OCI-LY7 (cell line): ENCODE measurements at regions not wholly inside any gene's neighbourhood (a gene's known extent, or its start where the extent isn't known, plus 50 kb on each side); places are given as distances from the start of the nearest gene placed in this dataset.

Experiments
- EZH2phosphoT487 ChIP-seq: fragments of 200-600 bp; sonication (generic); IDR thresholded peaks from 2 replicates; pipeline ENCODE4 v1.6.1; 2018; ENCODE audit warnings: low read depth, borderline replicate concordance, mild to moderate bottlenecking, mixed run types, antibody characterized with exemption, low read length, moderate library complexity, mixed read lengths
- TF ChIP-seq, protein P1 (sequence below): fragments of 200-600 bp; sonication (generic); conservative IDR thresholded peaks from 2 replicates; pipeline ENCODE4 v1.5.1; 2014; ENCODE audit warnings: mild to moderate bottlenecking, antibody characterized with exemption, low read length, moderate library complexity, mixed read lengths

- TF ChIP-seq, protein P1, sequence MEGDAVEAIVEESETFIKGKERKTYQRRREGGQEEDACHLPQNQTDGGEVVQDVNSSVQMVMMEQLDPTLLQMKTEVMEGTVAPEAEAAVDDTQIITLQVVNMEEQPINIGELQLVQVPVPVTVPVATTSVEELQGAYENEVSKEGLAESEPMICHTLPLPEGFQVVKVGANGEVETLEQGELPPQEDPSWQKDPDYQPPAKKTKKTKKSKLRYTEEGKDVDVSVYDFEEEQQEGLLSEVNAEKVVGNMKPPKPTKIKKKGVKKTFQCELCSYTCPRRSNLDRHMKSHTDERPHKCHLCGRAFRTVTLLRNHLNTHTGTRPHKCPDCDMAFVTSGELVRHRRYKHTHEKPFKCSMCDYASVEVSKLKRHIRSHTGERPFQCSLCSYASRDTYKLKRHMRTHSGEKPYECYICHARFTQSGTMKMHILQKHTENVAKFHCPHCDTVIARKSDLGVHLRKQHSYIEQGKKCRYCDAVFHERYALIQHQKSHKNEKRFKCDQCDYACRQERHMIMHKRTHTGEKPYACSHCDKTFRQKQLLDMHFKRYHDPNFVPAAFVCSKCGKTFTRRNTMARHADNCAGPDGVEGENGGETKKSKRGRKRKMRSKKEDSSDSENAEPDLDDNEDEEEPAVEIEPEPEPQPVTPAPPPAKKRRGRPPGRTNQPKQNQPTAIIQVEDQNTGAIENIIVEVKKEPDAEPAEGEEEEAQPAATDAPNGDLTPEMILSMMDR, result no peak
- TF ChIP-seq EZH2phosphoT487, result no peak
These were observed 125.8 kb downstream of the DLL1 start for GRCh38 chr6:170165085-170165470.
